Tibial nerve (tissue), 4 donors: ENCODE measurements at regions not wholly inside any gene's neighbourhood (a gene's known extent, or its start where the extent isn't known, plus 50 kb on each side); places are given as distances from the start of the nearest gene placed in this dataset.

Experiments
- DNase-seq, 2 donors: peaks; one replicate each; pipeline ENCODE4 v3.0.0-alpha.2; 2019; ENCODE audit warnings: low spot score in 2 of 2
- H3K27ac ChIP-seq, 4 donors: fragments of 200-600 bp; sonication (generic) in 3 of 4; one replicate each; pipeline ENCODE4 v1.5.1; 2017 to 2019; ENCODE audit warnings: mild to moderate bottlenecking in 1 of 4
- H3K27me3 ChIP-seq, 2 donors: fragments of 200-600 bp; sonication (generic) in 1 of 2; one replicate each; pipeline versions ENCODE4 v1.5.1 to v1.6.0; 2017 to 2019
- H3K36me3 ChIP-seq, 3 donors: fragments of 200-600 bp; sonication (generic); one replicate each; pipeline ENCODE4 v1.5.1; 2018 to 2019
- H3K4me1 ChIP-seq, 4 donors: fragments of 200-600 bp; sonication (generic) in 3 of 4; one replicate each; pipeline ENCODE4 v1.5.1; 2017 to 2019
- H3K4me3 ChIP-seq, 4 donors: fragments of 200-600 bp; sonication (generic) in 3 of 4; one replicate each; pipeline ENCODE4 v1.5.1; 2017 to 2019; ENCODE audit warnings: mild to moderate bottlenecking in 1 of 4, moderate library complexity in 1 of 4
- H3K9me3 ChIP-seq, 4 donors: fragments of 200-600 bp; sonication (generic) in 3 of 4; one replicate each; pipeline ENCODE4 v1.5.1; 2017 to 2019
- CTCF ChIP-seq, 5 experiments: fragments of 200-600 bp in 3 of 5; fragments of 450-650 bp in 2 of 5; sonication (generic) in 3 of 5; IDR thresholded peaks; one replicate each; pipeline ENCODE4 v1.5.1; 2016 to 2019; ENCODE audit warnings: antibody characterized with exemption in 5 of 5, mild to moderate bottlenecking in 3 of 5, moderate library complexity in 2 of 5
- EP300 ChIP-seq, 2 donors: sonication (generic); formaldehyde crosslinking; IDR thresholded peaks; one replicate each; pipeline ENCODE4 v1.6.1; 2017; ENCODE audit warnings: antibody characterized with exemption in 2 of 2, mild to moderate bottlenecking in 1 of 2
- POLR2A ChIP-seq, 2 donors: fragments of 450-650 bp; IDR thresholded peaks; one replicate each; pipeline ENCODE4 v1.6.1; 2017; ENCODE audit warnings: antibody characterized with exemption in 2 of 2, mild to moderate bottlenecking in 2 of 2, moderate library complexity in 2 of 2
- WGBS, 2 donors: methylation state at CpG; one replicate each; pipeline ENCODE4 v1.1.5; 2018; 5-methylcytosine and 5-hydroxymethylcytosine counted together

GRCh38 chr6:101016163-101016562, 135.0 kb upstream of the ASCC3 start:
- no peak overlapping the region for H3K27ac ChIP-seq
- DNase-seq = no peak
- H3K36me3 ChIP-seq = no peaks in the 10 kb centered on the region
- H3K9me3 ChIP-seq = no peaks in the 10 kb centered on the region
- H3K4me1 ChIP-seq = no peaks in the 10 kb centered on the region
- WGBS, 2 donors = 84 to 89% methylated on average over 3 of the region's 3 CpGs
- H3K27me3 ChIP-seq = no peaks in the 10 kb centered on the region
- H3K4me3 ChIP-seq = no peak overlapping the region
- TF ChIP-seq POLR2A (IDR thresholded peaks at IDR 0.05) (no peak), EP300 (IDR thresholded peaks at IDR 0.05) (no peak), CTCF (IDR thresholded peaks at IDR 0.05) (no peak)

GRCh38 chr6:101018157-101018556, 137.0 kb upstream of the ASCC3 start:
- H3K27ac ChIP-seq = no peak overlapping the region
- no peak for DNase-seq
- H3K36me3 ChIP-seq = no peaks in the 10 kb centered on the region
- 75 to 78% methylated on average over 3 of the region's 3 CpGs for WGBS, 2 donors
- TF ChIP-seq POLR2A (IDR thresholded peaks at IDR 0.05) (no peak), CTCF (IDR thresholded peaks at IDR 0.05) (no peak), EP300 (IDR thresholded peaks at IDR 0.05) (no peak)
- H3K4me3 ChIP-seq = no peak overlapping the region
- H3K9me3 ChIP-seq = no peaks in the 10 kb centered on the region
- no peaks in the 10 kb centered on the region for H3K4me1 ChIP-seq
- H3K27me3 ChIP-seq = no peaks in the 10 kb centered on the region

- H3K27ac ChIP-seq = no peak overlapping the region
- H3K36me3 ChIP-seq = no peaks in the 10 kb centered on the region
- H3K27me3 ChIP-seq = no peaks in the 10 kb centered on the region
- no peaks in the 10 kb centered on the region for H3K4me1 ChIP-seq
- TF ChIP-seq EP300 (IDR thresholded peaks at IDR 0.05) = no peak
- no peak for TF ChIP-seq POLR2A (IDR thresholded peaks at IDR 0.05)
- no peak for TF ChIP-seq CTCF (IDR thresholded peaks at IDR 0.05)
- H3K9me3 ChIP-seq = peaks cover 0 to 13% (median 0%) of the 10 kb centered on the region in 4 donors
- no peak for DNase-seq
- no peak overlapping the region for H3K4me3 ChIP-seq
Observed at GRCh38 chr6:101021504-101021903, 140.4 kb upstream of the ASCC3 start.

- Histone ChIP-seq H3K27me3 (no peaks in the 10 kb centered on the region), H3K9me3 (peaks cover 0 to 7% (median 2%) of the 10 kb centered on the region in 4 donors), H3K27ac (no peak overlapping the region), H3K4me3 (no peak overlapping the region), H3K4me1 (no peaks in the 10 kb centered on the region), H3K36me3 (no peaks in the 10 kb centered on the region)
- 88 to 90% methylated on average over 4 of the region's 4 CpGs for WGBS, 2 donors
- DNase-seq = no peak
- TF ChIP-seq CTCF (IDR thresholded peaks at IDR 0.05) (no peak), EP300 (IDR thresholded peaks at IDR 0.05) (no peak), POLR2A (IDR thresholded peaks at IDR 0.05) (no peak)
Observed at GRCh38 chr6:101042966-101043365, 161.8 kb upstream of the ASCC3 start.

GRCh38 chr6:101058296-101058695, 177.2 kb upstream of the ASCC3 start:
- Histone ChIP-seq H3K27ac (no peak overlapping the region), H3K4me3 (no peak overlapping the region), H3K4me1 (no peaks in the 10 kb centered on the region), H3K36me3 (no peaks in the 10 kb centered on the region), H3K27me3 (no peaks in the 10 kb centered on the region), H3K9me3 (peaks cover 0 to 26% (median 0%) of the 10 kb centered on the region in 4 donors)
- WGBS, 2 donors = 46 to 59% methylated on average over 1 of the region's 1 CpG
- no peak for DNase-seq
- no peak for TF ChIP-seq CTCF (IDR thresholded peaks at IDR 0.05)
- TF ChIP-seq POLR2A (IDR thresholded peaks at IDR 0.05) = no peak
- TF ChIP-seq EP300 (IDR thresholded peaks at IDR 0.05) = no peak
